ENCODE measurements at regions not wholly inside any gene's neighbourhood (a gene's known extent, or its start where the extent isn't known, plus 50 kb on each side); places are given as distances from the start of the nearest gene placed in this dataset.

- no peak for DNase-seq (ENCODE audit: low read depth in 2 of 2)
Observed at GRCh38 chr3:178056868-178057267, 479.4 kb upstream of the KCNMB2 start.

GRCh38 chr3:178058629-178059028, 477.6 kb upstream of the KCNMB2 start:
- DNase-seq (ENCODE audit: low read depth in 2 of 2) = no peak

- no peak for DNase-seq (ENCODE audit: low read depth in 2 of 2)
Observed at GRCh38 chr3:178059119-178059518, 477.1 kb upstream of the KCNMB2 start.

- no peak for DNase-seq (ENCODE audit: low read depth in 2 of 2)
Observed at GRCh38 chr3:178059836-178060235, 476.4 kb upstream of the KCNMB2 start.

GRCh38 chr3:178060407-178060806, 475.8 kb upstream of the KCNMB2 start:
- DNase-seq (ENCODE audit: low read depth in 2 of 2) = no peak

GRCh38 chr3:178062126-178062525, 474.1 kb upstream of the KCNMB2 start:
- no peak for DNase-seq (ENCODE audit: low read depth in 2 of 2)

- no peak for DNase-seq (ENCODE audit: low read depth in 2 of 2)
Observed at GRCh38 chr3:178063461-178063860, 472.8 kb upstream of the KCNMB2 start.

GRCh38 chr3:178067721-178068120, 468.5 kb upstream of the KCNMB2 start:
- no peak for DNase-seq (ENCODE audit: low read depth in 2 of 2)

- DNase-seq (ENCODE audit: low read depth in 2 of 2) = no peak
Observed at GRCh38 chr3:178072391-178073305, 463.6 kb upstream of the KCNMB2 start.

GRCh38 chr3:178073366-178073765, 462.9 kb upstream of the KCNMB2 start:
- no peak for DNase-seq (ENCODE audit: low read depth in 2 of 2)

GRCh38 chr3:178075344-178075743, 460.9 kb upstream of the KCNMB2 start:
- no peak for DNase-seq (ENCODE audit: low read depth in 2 of 2)

- no peak for DNase-seq (ENCODE audit: low read depth in 2 of 2)
Observed at GRCh38 chr3:178078953-178079352, 457.3 kb upstream of the KCNMB2 start.

- DNase-seq (ENCODE audit: low read depth in 2 of 2) = no peak
Observed at GRCh38 chr3:178079966-178080365, 456.3 kb upstream of the KCNMB2 start.

GRCh38 chr3:178082326-178082906, 453.8 kb upstream of the KCNMB2 start:
- DNase-seq (ENCODE audit: low read depth in 2 of 2) = no peak

GRCh38 chr3:178083906-178084866, 452.1 kb upstream of the KCNMB2 start:
- DNase-seq (ENCODE audit: low read depth in 2 of 2) = no peak

- DNase-seq (ENCODE audit: low read depth in 2 of 2) = peak; percentile 6 to 22
Observed at GRCh38 chr3:178084938-178085816, 451.1 kb upstream of the KCNMB2 start.

- no peak for DNase-seq (ENCODE audit: low read depth in 2 of 2)
Observed at GRCh38 chr3:178085817-178086123, 450.5 kb upstream of the KCNMB2 start.

- DNase-seq (ENCODE audit: low read depth in 2 of 2) = no peak
Observed at GRCh38 chr3:178086144-178086825, 450.0 kb upstream of the KCNMB2 start.

- no peak for DNase-seq (ENCODE audit: low read depth in 2 of 2)
Observed at GRCh38 chr3:178087376-178087775, 448.9 kb upstream of the KCNMB2 start.

GRCh38 chr3:178088963-178089362, 447.3 kb upstream of the KCNMB2 start:
- DNase-seq (ENCODE audit: low read depth in 2 of 2) = no peak

- DNase-seq (ENCODE audit: low read depth in 2 of 2) = no peak
Observed at GRCh38 chr3:178090899-178091298, 445.3 kb upstream of the KCNMB2 start.

All from activated CD4-positive, alpha-beta T cell treated with anti-CD3 and anti-CD28 coated beads for 24 hours (primary cell).